HG02571 (cell line): ENCODE measurements at regions not wholly inside any gene's neighbourhood (a gene's known extent, or its start where the extent isn't known, plus 50 kb on each side); places are given as distances from the start of the nearest gene placed in this dataset.

Experiments used
- ATAC-seq: cut with Tn5 transposase; IDR thresholded peaks from one replicate; pipeline ENCODE4 v1.9.1; 2021; ENCODE audit warnings: mild to moderate bottlenecking, moderate library complexity; ENCODE audit not compliant: unreplicated experiment

DNA sequence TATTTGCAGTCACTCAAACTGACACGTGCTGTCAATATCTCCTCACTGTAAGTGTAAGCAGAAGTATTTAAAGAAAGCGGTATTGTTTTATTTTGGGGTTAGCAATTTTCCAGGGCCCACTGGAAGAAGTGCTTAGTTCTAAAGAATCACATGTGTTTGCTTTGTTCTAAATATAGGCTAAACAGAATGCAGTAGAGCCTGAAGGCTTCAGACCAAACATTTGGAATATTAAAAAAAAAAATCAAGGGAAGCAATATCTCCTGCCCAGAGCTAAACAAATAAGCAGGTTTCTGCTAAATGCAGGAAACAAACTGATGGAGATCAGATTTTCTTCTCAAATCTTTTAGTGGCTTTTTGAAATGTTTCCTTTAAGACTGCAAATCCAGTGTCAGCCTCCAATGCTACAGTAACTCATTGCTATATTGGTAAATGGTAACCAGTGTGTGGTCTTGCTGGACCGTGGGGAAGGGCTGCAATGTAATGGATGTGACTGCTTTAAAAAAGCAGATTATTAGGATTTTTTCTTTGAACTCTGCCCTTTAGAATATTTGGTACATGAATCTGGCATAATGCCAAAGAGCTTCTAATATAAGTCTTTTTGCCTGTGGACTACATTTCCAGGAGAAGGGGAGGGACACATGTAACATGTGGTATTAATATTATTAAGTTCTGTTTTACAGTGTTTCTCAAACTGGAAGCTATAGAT lies 317.1 kb upstream of the FERMT1 start:
- no peak for ATAC-seq

DNA sequence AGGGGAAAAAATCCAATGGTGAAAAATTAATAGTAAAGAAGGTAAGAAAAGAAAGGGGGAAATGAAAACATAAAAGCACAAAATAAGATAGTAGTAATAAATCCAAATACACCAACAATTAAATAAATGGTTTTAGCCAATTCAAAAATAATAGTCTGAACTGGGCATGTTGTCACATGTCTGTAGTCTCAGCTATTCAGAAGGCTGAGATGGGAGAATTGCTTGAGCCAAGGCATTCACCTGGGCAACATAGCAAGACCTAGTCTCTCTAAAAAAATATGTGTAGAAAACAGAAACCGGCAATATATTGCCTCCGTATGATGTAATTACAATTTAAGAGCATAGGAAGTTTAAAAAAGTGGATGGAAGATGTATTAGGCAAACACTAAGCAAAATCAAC lies 311.3 kb upstream of the FERMT1 start:
- no peak for ATAC-seq

- no peak for ATAC-seq
Observed at GRCh38 chr20:6430381-6430780, 307.6 kb upstream of the FERMT1 start.

DNA sequence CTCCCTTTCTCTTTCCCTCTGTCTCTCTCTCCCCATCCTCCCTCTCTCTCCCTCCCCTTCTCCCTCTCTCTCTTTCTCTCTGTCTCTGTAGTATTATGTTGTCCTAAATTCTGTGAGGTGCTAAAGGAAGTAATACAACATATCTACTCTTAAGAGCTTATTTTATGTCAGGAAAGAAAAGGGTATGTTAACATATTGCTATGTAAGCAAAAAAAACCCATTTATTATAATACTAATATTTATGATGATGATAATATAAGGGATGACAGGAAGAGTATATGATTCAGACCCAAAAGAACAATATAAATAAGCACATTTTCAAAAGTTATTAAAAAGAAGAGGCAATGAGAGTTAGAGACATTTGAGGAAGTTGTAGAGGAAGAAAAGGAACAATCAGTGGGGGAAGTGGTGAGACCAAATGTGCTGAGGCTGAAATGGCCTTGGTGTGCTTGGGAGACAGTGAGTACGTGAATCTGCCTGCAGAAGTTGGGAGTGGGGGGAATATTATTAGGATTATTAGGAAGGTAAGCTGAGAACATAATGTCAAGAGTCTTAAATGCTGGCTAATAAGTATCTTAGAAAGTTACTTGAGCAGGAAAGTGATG lies 303.6 kb upstream of the FERMT1 start:
- no peak for ATAC-seq

DNA sequence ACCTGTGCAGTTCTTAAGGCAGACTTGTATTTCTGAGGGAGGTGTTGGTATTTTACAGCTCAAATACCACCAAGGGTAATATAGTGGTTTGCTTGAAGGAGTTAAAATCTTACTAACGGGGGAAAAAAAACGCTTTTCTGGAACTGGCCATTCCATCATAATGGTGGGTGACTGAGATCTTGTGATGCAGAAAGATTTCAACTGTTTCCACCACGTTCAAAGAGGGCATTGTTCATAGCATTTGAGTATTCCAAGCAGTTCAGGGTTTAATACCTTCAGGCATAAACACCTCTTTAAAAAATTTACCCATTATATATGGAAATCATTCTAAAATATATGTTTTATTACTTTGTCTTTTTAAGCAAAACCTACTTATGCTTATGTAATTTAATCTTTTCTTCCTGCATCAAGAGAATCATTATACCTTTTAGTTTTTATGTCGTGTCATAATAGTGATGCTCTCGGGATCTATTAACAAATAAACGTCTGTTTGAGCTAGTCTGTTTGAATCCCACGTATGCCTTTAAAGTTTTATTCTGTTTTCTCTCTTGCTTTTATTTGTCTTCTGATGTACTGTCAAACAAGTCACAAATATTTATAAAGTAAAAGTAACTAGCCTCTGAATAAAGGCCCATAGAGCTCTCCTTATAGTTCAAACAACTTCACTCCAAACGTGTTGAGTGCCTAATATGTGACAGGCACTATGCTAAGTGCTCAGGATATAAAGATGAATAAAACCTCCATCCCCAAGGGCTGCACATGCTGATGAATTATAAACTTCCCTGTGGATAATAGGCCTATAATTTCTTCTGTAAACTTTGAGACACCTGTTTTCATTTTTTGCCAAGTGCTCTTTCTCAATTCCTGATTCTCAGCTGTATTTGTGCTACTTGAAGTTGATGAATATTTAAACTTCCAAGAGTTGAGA lies 298.8 kb upstream of the FERMT1 start:
- no peak for ATAC-seq

DNA sequence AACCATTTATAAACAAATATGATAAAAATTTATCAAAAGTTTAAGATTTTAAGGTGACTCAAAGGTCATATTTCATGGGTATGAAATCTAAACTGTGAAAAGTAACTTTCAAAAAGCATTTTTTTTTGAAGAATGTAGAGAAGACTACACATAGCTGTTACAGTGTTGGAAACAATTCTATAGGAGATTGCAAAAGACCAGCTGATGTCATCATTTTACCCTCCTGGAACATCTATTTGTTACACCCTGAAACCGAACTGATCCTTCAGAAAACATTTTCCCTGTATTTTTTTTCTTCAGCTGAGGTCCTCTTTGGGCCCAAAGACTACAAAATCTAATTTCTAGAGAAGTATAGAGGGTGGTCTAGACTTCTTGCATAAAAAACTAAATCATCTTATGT lies 297.5 kb upstream of the FERMT1 start:
- no peak for ATAC-seq

DNA sequence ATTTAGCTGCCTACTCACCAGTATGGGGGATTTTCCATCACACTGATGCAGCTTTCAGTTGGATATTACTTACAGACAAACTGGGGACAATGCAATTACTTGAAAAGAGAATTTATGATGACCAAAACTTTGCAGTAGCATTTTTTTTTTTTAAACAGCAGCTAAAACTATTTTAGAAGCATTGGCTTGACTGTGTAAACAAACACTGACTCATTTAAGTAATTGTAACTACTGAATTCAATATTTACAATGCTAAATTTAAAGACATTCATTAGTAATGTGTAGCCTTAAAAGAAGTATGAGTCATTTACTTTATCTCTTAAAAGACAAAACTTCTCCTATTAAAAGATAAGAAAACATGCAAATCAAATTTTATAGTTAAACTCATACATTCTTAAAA lies 295.9 kb upstream of the FERMT1 start:
- no peak for ATAC-seq

- no peak for ATAC-seq
Observed at GRCh38 chr20:6416371-6416770, 293.5 kb upstream of the FERMT1 start.

GRCh38 chr20:6411651-6412050 lies 288.8 kb upstream of the FERMT1 start:
- ATAC-seq: no peak

GRCh38 chr20:6410721-6411120 lies 287.9 kb upstream of the FERMT1 start:
- no peak for ATAC-seq

GRCh38 chr20:6407163-6407562 lies 284.3 kb upstream of the FERMT1 start:
- ATAC-seq: no peak

GRCh38 chr20:6401893-6402557 lies 279.2 kb upstream of the FERMT1 start:
- ATAC-seq: no peak

GRCh38 chr20:6397115-6397514 lies 274.3 kb upstream of the FERMT1 start:
- no peak for ATAC-seq

- ATAC-seq: no peak
Observed at GRCh38 chr20:6395695-6396094, 272.9 kb upstream of the FERMT1 start.

- no peak for ATAC-seq
Observed at GRCh38 chr20:6388671-6389197, 265.9 kb upstream of the FERMT1 start.

DNA sequence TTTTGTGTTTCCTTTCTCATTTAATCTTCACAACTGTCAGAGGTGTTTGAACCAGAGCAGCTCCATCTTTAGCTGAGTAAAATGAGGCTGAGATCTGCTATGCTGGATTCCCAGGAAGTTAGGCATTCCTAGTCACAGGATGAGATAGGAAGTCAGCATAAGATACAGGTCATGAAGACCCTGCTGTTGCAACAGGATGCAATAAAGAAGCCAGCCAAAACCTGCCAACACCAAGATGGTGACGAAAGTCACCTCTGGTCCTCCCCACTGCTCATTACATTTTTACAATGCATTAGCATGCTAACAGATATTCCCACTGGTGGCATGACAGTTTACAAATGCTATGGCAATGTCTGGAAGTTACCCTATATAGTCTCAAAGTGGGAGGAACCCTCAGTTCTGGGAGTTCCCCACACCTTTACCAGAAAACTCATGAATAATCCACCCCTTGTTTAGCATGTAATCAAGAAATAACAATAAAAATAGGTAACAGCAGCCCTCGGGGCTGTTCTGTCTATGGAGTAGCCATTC lies 262.2 kb upstream of the FERMT1 start:
- no peak for ATAC-seq

DNA sequence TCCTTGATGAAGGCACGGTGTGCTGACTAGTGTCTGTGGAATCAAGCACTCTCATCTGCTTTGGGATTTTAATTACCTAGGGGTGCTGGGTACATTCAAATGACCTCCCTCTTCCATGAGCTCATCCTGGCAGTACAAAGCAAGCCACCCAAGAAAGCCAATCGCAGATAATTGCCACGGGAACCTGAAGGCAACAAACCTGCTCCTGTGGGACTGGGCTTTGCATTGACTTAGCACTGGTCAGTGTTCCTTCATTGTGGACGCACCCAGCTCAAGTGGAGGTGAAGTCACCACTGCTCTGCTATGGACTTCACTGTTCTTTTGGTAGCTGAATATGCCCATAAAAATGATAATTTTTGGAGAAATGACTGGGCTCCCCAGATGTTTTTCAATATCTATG lies 261.6 kb upstream of the FERMT1 start:
- ATAC-seq: no peak

- no peak for ATAC-seq
Observed at GRCh38 chr20:6381887-6382286, 259.1 kb upstream of the FERMT1 start.

DNA sequence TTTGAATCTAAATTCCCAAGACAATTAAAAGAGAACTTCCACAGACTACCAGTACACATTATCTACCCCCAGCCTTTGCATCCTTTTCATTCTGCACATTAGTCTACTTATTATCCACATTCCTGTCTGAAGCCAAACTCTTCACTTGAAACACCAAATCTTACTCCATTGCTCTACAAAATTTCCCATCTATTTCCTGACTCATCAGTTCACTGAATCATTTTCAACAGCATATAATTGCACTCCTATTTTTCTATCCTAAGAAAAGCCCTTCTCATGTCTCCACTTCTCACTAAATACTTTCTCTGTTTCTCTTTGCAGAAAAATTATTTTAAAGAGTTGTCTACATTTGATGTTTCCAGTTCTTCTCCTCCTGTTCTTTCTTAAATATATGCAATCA lies 239.4 kb upstream of the FERMT1 start:
- ATAC-seq: no peak

- no peak for ATAC-seq
Observed at GRCh38 chr20:6360766-6361165, 237.9 kb upstream of the FERMT1 start.
